BE2C (cell line): ENCODE measurements at regions not wholly inside any gene's neighbourhood (a gene's known extent, or its start where the extent isn't known, plus 50 kb on each side); places are given as distances from the start of the nearest gene placed in this dataset.

Source experiments
- DNase-seq: peaks from one replicate; pipeline ENCODE4 v3.0.0-alpha.2; 2020
- H3K27me3 ChIP-seq: fragments of 250-450 bp; sonication (Bioruptor Pico); 2 replicates; pipeline ENCODE4 v1.5.1; 2020; ENCODE audit warnings: mild to moderate bottlenecking
- H3K36me3 ChIP-seq: fragments of 250-450 bp; sonication (Bioruptor Pico); 2 replicates; pipeline ENCODE4 v1.5.1; 2020; ENCODE audit warnings: mild to moderate bottlenecking
- H3K4me1 ChIP-seq: fragments of 250-450 bp; sonication (Bioruptor Pico); 2 replicates; pipeline ENCODE4 v1.5.1; 2020
- H3K4me3 ChIP-seq: 2 replicates; pipeline ENCODE4 v1.5.1; 2011; ENCODE audit warnings: low read depth, low read length
- H3K9me3 ChIP-seq: fragments of 250-450 bp; sonication (Bioruptor Pico); 2 replicates; pipeline ENCODE4 v1.5.1; 2020
- CTCF ChIP-seq: IDR thresholded peaks from 2 replicates; pipeline ENCODE4 v1.5.1; 2012; ENCODE audit warnings: mild to moderate bottlenecking, low read depth, low read length

GRCh38 chr3:68007621-68008226 lies 353.3 kb upstream of the SUCLG2 start:
- Histone ChIP-seq H3K4me3 (0 out of 2 replicates have a peak overlapping the region, but pooled peaks have one; percentile 16), H3K36me3 (no peaks in the 10 kb centered on the region), H3K4me1 (no peaks in the 10 kb centered on the region), H3K27me3 (peaks cover 26% of the 10 kb centered on the region), H3K9me3 (no peaks in the 10 kb centered on the region)
- no peak for TF ChIP-seq CTCF
- DNase-seq, result peak; percentile 13

GRCh38 chr3:68006646-68007045 lies 352.2 kb upstream of the SUCLG2 start:
- Histone ChIP-seq H3K36me3 (no peaks in the 10 kb centered on the region), H3K9me3 (no peaks in the 10 kb centered on the region), H3K4me1 (no peaks in the 10 kb centered on the region), H3K4me3 (no peak overlapping the region), H3K27me3 (peaks cover 26% of the 10 kb centered on the region)
- DNase-seq, result no peak
- no peak for TF ChIP-seq CTCF

- no peak for TF ChIP-seq CTCF
- Histone ChIP-seq H3K36me3 (no peaks in the 10 kb centered on the region), H3K4me1 (no peaks in the 10 kb centered on the region), H3K9me3 (no peaks in the 10 kb centered on the region), H3K4me3 (no peak overlapping the region), H3K27me3 (peaks cover 26% of the 10 kb centered on the region)
- DNase-seq, result no peak
Observed at GRCh38 chr3:68004091-68004490, 349.7 kb upstream of the SUCLG2 start.

GRCh38 chr3:67998281-67998680 lies 343.9 kb upstream of the SUCLG2 start:
- H3K27me3 ChIP-seq, result no peaks in the 10 kb centered on the region
- H3K36me3 ChIP-seq, result no peaks in the 10 kb centered on the region
- H3K4me3 ChIP-seq, result no peak overlapping the region
- no peaks in the 10 kb centered on the region for H3K4me1 ChIP-seq
- DNase-seq, result no peak
- H3K9me3 ChIP-seq, result no peaks in the 10 kb centered on the region
- TF ChIP-seq CTCF, result no peak

- Histone ChIP-seq H3K36me3 (no peaks in the 10 kb centered on the region), H3K4me1 (no peaks in the 10 kb centered on the region), H3K4me3 (no peak overlapping the region), H3K9me3 (no peaks in the 10 kb centered on the region), H3K27me3 (no peaks in the 10 kb centered on the region)
- no peak for DNase-seq
- no peak for TF ChIP-seq CTCF
Observed at GRCh38 chr3:67995206-67995605, 340.8 kb upstream of the SUCLG2 start.

- H3K4me1 ChIP-seq, result no peaks in the 10 kb centered on the region
- no peak for DNase-seq
- H3K36me3 ChIP-seq, result no peaks in the 10 kb centered on the region
- no peak for TF ChIP-seq CTCF
- H3K9me3 ChIP-seq, result no peaks in the 10 kb centered on the region
- no peak overlapping the region for H3K4me3 ChIP-seq
- H3K27me3 ChIP-seq, result no peaks in the 10 kb centered on the region
Observed at GRCh38 chr3:67986706-67987105, 332.3 kb upstream of the SUCLG2 start.
